ENCODE measurements at regions not wholly inside any gene's neighbourhood (a gene's known extent, or its start where the extent isn't known, plus 50 kb on each side); places are given as distances from the start of the nearest gene placed in this dataset.

GRCh38 chr4:112053825-112054350 lies 91.4 kb upstream of the FAM241A start:
- H3K36me3 ChIP-seq (ENCODE audit: control insufficient read depth in 4 of 4, insufficient read depth in 3 of 4, low read depth in 1 of 4, low read length in 3 of 4), result no peaks in the 10 kb centered on the region
- no peak overlapping the region for H3K27ac ChIP-seq (ENCODE audit: low read depth in 1 of 2, low read length in 2 of 2)
- no peaks in the 10 kb centered on the region for H3K4me1 ChIP-seq (ENCODE audit: control insufficient read depth in 4 of 4, insufficient read depth in 4 of 4, low read length in 3 of 4)
- TF ChIP-seq CTCF (IDR thresholded peaks at IDR 0.05; ENCODE audit: low read depth, low read length, missing input control) (no peak), FOXA2 (IDR thresholded peaks at IDR 0.05) (no peak), HNF4G (IDR thresholded peaks at IDR 0.05) (no peak), NR2F2 (IDR thresholded peaks at IDR 0.05) (no peak), REST (IDR thresholded peaks at IDR 0.05) (no peak)
- peaks cover 0 to 3% (median 0%) of the 10 kb centered on the region in 4 donors for H3K27me3 ChIP-seq (ENCODE audit: control insufficient read depth in 4 of 4, insufficient read depth in 4 of 4, low read length in 3 of 4)
- DNase-seq (ENCODE audit: low spot score), result no peak
- H3K9ac ChIP-seq (ENCODE audit: low read depth in 1 of 2, low read length in 2 of 2), result no peak overlapping the region
- no peaks in the 10 kb centered on the region for H3K9me3 ChIP-seq (ENCODE audit: control insufficient read depth in 4 of 4, low read length in 3 of 4)
- H3K4me3 ChIP-seq (ENCODE audit: low read depth in 1 of 3, low read length in 3 of 3), result no peak overlapping the region
- WGBS, result 86% methylated on average over 2 of the region's 2 CpGs

- Histone ChIP-seq H3K4me1 (ENCODE audit: control insufficient read depth in 4 of 4, insufficient read depth in 4 of 4, low read length in 3 of 4) (no peaks in the 10 kb centered on the region), H3K36me3 (ENCODE audit: control insufficient read depth in 4 of 4, insufficient read depth in 3 of 4, low read depth in 1 of 4, low read length in 3 of 4) (no peaks in the 10 kb centered on the region), H3K9me3 (ENCODE audit: control insufficient read depth in 4 of 4, low read length in 3 of 4) (no peaks in the 10 kb centered on the region), H3K9ac (ENCODE audit: low read depth in 1 of 2, low read length in 2 of 2) (no peak overlapping the region), H3K27me3 (ENCODE audit: control insufficient read depth in 4 of 4, insufficient read depth in 4 of 4, low read length in 3 of 4) (peaks cover 0 to 3% (median 0%) of the 10 kb centered on the region in 4 donors), H3K4me3 (ENCODE audit: low read depth in 1 of 3, low read length in 3 of 3) (no peak overlapping the region), H3K27ac (ENCODE audit: low read depth in 1 of 2, low read length in 2 of 2) (no peak overlapping the region)
- no peak for DNase-seq (ENCODE audit: low spot score)
- TF ChIP-seq HNF4A (conservative IDR thresholded peaks at IDR 0.05) (no peak), FOXA1 (IDR thresholded peaks at IDR 0.05) (no peak), JUND (IDR thresholded peaks at IDR 0.05) (no peak), EGR1 (IDR thresholded peaks at IDR 0.05; ENCODE audit: low read depth in 2 of 2) (no peak)
These were observed 90.2 kb upstream of the FAM241A start for GRCh38 chr4:112055100-112055499.

- no peak for DNase-seq (ENCODE audit: low spot score)
- H3K27ac ChIP-seq (ENCODE audit: low read depth in 1 of 2, low read length in 2 of 2), result no peak overlapping the region
- no peaks in the 10 kb centered on the region for H3K4me1 ChIP-seq (ENCODE audit: control insufficient read depth in 4 of 4, insufficient read depth in 4 of 4, low read length in 3 of 4)
- 63% methylated on average over 3 of the region's 3 CpGs for WGBS
- H3K9me3 ChIP-seq (ENCODE audit: control insufficient read depth in 4 of 4, low read length in 3 of 4), result no peaks in the 10 kb centered on the region
- H3K9ac ChIP-seq (ENCODE audit: low read depth in 1 of 2, low read length in 2 of 2), result no peak overlapping the region
- H3K27me3 ChIP-seq (ENCODE audit: control insufficient read depth in 4 of 4, insufficient read depth in 4 of 4, low read length in 3 of 4), result peaks cover 0 to 3% (median 0%) of the 10 kb centered on the region in 4 donors
- no peak for TF ChIP-seq RXRA (IDR thresholded peaks at IDR 0.05)
- H3K36me3 ChIP-seq (ENCODE audit: control insufficient read depth in 4 of 4, insufficient read depth in 3 of 4, low read depth in 1 of 4, low read length in 3 of 4), result no peaks in the 10 kb centered on the region
- H3K4me3 ChIP-seq (ENCODE audit: low read depth in 1 of 3, low read length in 3 of 3), result no peak overlapping the region
These were observed 87.8 kb upstream of the FAM241A start for GRCh38 chr4:112057470-112057869.

Data from liver (tissue), 8 donors.